DMS53 (cell line): ENCODE measurements at regions not wholly inside any gene's neighbourhood (a gene's known extent, or its start where the extent isn't known, plus 50 kb on each side); places are given as distances from the start of the nearest gene placed in this dataset.
A peak's percentile ranks its signal among the peaks of the same experiment; 100 is the strongest.

Experiments
- DNase-seq: peaks from one replicate; lab custom pipeline; 2025; lab: John Stamatoyannopoulos, UW

DNA sequence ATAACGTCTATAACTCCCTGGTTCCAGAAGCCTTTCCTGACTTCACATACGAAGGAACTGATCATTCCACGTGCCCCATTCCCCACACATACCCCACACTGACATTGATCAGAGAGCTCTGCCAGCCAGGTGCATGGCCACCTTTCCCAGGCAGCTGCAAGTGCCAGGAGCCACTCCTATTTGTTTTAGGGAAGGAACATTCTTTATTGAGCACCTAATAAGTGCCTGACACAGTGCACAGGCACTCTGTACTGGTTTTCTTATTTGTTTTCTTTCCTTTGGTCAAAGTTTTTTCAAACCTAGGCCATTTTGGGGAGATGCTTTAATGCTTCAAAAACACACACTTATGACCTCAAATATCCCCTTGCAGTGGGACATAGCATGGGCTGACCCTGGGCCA is 50.0 kb downstream of the PITPNM2 start:
- DNase-seq: no peak

DNA sequence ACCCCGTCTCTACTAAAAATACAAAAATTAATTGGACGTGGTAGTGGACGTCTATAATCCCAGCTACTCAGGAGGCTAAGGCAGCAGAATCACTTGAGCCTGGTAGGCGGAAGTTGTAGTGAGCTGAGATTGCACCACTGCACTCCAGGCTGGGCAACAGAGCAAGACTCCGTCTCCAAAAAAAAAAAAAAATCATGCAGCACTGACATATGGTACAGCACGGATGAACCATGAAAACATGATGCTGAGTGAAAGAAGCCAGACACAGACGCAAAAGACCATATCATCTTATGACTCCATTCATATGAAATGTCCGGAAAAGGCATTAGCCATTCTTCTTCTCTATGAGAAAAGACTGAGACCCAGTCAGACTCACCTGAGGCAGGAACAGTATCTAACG is 50.4 kb downstream of the PITPNM2 start:
- DNase-seq: no peak

DNA sequence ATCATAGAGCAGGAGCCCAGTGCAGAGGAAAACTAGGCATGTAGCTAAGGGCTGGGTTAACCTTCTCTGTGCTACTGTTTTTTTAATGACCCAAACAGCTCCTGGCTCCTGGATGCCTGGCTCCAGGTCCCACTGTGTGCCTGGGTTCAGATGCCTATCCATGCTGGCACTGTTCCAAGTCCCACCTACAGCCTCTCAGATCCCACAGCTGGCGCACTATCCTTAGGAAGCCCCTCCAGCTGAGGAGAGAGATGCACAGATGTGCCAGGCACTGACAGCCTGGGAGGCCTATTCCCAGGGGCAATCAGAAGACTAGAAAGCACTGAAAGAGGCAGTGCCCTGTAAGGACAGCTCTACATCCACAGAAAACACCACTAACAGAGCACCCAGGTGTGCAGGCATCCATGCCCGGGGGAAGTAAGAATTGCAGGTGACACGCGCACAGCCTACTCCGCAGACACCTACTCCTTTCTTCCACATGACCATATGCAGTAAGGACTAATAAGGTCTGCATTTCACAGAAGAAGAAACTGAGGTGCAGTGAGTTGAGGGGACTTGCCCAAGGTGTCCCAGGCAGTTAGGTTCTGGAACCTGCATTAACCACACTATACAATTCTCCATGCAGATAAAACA is 51.2 kb downstream of the PITPNM2 start:
- DNase-seq: no peak

DNA sequence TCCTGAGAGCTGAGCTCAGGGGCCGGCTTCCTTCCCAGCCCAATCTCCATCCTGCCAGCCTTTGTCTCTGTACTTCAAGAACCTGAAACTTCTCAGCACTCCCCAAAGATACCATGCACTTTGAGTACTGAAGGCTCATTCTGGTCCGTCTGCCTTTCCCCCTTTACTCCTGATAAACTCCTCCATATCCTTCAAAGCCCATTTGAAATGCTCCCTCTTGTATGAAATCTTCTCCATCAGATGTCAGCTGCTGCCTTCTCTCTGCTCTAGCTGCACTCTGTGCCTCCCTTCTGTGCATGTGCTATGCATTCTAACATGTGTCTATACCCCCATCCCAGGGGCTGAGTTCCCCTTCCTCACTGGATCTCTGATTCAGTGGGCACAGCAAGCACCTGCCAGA is 52.1 kb downstream of the PITPNM2 start:
- DNase-seq: no peak

DNA sequence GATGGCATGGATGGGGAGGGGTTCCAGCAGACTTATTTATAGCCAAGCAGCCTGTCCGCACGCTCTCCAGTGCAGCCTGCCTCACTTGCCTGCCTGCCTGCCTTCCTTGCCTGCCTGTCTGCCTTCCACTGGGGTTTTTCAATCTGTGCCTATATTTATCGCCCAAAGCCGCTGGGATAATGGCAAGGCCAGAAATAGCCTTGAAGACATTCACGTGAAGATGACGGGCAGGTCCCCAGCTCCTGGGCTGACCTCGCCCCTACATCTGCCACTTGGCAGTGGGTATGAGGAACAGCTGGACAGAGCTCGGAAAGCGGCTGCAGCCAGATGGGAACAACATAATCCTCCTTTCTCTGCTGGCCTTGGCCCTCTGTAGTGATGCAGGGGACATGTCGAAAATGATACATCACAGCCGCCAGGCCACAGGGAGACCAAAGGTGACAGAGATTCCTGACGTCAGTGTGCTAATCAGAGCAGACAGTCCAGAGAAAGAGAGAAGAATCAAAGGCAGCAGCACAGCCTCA is 53.3 kb downstream of the PITPNM2 start:
- DNase-seq: no peak

DNA sequence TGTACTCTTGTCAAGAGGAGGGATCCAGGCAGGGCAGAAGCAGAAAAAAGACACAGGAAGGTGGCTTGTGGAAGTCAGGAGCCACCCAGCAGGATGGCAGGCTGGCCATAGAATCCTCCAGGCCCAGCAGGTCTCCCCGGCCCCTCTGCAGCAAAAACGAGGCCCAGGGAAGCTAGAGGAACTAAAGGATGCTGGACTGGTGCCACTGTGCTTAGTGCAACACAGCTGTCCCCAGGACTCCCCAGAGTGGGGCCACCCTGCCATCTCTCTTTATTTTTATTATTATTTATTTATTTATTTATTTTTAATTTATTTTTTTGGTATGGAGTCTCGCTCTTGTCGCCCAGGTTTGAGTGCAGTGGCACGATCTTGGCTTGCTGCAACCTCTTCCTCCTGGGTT is 54.1 kb downstream of the PITPNM2 start:
- no peak for DNase-seq

DNA sequence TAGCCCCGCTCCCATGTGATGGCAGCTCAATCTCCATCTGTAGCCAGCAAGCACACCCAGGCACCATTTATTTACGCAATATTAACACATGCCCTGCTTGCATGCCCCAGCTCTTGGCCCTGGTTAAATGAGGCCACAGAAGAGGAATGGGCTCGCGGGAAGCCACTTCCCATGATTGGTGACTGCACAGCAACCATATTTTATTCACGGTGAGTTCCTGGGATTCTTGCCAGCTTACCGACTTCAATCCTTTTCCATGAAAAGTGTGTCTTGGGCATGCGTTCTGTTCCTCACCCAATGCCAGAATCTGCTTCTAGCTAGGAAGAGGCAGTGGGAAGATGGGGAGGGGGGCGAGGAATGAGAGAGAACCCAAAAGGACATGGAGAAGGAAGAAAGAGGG is 54.7 kb downstream of the PITPNM2 start:
- no peak for DNase-seq

DNA sequence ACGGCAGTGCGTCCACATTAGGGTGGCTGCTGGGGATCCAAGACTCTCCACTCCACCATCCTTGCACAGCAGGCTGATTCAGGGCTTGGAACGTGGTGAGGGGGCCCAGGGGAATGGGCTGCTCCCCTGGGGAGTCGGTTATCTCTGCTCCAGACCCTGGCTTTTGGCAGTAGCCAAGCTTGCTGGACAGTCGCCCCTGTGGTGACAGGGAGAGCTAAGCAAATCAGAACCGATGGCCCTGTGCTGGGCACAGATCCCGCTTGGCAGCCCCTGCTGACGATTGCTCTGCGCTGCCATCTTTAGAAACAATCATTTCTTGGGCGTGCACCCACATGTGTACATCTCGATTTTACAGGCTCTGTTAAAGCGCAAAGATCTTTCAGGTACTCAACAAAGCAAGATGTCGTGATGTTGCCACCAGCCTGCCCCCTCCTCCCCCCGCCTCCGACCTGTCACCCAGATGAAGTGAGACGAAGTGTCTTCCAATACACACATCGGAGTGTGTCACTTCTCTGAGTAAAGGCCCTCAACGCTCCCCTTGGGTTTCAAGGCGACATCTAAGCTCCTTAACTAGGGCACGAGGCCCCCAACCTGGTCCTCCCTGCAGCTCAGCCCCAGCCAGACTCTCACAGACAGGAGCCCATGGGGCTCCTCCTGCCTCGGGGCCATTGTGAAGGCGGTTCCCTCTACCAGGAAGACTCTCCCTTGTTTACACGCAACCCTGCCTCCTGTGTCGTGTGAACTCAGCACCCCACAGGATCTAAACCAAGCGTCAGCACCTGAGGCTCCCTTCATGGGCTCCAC is 55.6 kb downstream of the PITPNM2 start:
- no peak for DNase-seq

DNA sequence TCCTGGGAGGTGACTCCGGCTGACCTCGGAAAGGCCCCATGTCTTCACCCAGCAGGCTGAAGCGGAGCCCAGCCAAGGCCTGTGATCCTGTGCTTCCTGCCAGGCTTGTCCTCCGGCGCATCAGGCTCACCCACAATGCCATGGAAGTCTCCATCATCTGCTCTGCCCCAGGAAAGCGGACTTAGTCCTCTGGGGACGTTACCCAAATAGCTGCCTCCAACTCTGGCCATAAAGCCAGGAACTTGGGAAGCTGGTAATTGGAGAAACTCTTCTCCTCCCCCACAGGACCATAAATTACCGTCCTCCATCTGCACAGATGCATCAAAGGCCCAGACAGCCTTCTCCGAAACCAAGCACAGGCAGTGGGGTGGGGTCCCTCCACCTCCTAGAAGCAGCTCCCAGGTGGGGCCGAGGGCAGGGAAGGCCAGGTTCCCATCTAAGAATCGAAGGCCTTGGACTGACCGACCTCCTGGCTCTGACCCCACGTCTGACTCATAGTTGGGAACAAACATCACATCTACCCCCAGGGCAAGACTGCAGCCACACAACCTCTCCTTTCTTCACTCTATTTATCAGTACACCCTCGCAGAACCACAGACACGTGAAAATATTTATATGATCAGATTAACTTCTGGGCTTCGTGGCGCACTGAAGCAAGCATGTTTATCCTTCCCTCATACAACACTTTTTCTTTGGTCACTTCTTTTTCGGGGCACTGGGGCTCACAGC is 56.4 kb downstream of the PITPNM2 start:
- DNase-seq: peak; percentile 49

DNA sequence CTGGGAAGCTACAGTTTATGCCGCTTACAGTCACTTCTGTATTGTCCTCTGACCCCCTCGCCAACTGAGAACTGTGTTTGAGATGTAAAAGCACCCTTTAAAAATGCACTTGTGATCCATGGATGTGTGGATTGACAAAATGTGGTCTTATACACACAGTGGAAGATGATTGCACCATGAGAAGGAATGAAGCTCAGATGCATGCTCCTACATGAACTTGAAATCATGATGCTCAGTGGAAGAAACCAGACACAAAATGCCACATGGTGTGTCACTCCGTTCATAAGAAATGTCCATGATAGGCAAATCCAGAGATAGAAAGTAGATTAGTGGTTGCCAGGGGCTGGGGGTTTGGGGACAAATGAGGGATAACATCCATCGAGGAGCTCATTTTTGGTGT is 58.0 kb downstream of the PITPNM2 start:
- DNase-seq: no peak

DNA sequence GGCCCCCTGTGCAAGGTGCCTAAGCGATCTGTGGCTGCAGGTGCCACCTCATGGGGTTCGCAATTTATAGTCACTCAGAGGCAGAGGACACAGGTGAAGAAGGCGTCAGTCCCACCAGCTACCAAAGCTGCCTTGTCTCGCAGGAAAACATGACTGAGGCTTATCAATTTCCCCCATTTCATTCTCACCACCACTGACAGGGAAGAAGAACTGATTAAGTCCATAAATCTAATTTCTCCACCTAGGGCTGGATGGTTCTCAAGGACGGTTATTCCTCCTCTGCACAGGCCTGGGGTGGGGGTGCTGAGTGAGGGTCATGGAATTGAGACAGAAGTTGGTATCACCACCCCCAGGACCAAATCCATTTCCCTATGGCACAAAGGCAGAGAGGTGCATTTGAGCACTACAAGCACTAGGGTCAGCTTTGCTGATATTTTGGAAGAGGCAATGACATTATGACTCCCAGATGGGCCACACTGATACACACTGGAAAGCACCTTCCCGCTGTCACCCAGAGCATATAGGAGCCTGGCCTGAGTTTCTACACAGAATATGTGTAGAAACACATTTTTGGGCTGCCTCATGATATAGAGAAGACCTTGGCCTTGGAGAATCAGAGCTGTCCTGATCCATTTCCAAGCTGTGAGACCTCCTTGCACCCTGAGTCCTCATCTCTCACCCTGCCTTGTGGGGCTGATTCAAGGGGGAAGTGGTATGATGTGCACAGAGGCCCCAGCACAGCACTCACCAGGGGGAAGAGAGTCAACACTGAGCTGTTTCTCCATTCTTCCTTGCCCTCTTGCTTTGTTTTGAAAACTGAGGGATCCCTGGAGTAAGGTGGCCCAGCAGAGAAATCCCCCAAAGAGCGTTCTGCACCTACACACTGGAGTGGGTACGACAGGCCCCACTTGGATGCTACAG is 59.4 kb downstream of the PITPNM2 start:
- DNase-seq: no peak

DNA sequence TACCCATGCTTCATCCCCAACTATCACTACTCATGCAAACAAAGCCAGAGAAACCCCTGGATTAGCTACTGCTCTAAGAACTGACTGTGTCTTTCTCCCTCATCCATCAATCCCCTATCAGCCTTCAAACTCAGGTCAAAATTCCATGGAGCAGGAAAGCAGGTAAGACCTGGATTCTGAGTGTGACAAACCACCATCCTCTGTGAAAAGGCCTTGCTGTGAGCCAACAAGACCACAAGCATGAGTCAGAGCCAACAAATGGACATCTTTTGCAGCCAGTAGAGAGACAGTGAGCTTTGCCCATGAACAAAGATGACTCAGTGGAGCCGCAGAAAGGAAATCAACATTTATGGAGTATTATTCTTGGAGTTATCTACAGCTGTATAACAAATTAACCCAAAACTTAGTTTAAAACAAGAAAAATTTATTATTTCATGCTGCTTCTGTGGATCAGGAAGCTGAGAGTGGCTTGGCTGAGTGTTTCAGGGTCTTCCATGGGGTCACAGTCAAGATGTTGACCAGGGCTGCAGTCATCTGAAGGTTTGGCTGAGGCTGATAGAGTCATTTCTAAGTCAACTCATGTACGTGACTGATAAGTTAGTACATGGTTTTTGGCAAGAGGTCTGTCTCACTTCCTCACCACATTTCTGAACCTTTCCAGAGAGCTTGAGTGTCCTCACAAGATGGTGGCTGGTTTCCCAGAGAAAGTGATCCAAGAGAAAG is 61.1 kb downstream of the PITPNM2 start:
- DNase-seq: peak; percentile 58

DNA sequence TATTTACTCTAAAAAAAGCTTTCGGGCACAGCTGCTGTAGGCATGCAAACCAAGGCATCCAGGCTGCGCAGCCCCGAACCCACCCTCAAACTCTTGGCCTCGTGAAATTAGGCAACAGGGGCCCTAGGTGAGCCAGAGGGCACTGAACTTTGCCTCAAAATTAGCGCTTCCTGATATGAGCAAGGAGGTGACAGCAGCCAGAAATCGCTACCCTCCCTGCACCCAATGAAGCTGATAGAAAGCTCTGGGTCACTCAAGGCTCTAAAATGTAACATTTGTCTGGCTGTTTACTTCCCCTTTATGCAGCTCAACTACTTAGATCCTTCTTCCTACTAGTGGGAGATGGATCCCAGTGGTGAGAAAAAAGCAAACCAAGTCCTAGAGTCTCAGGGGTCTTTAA is 61.8 kb downstream of the PITPNM2 start:
- no peak for DNase-seq

DNA sequence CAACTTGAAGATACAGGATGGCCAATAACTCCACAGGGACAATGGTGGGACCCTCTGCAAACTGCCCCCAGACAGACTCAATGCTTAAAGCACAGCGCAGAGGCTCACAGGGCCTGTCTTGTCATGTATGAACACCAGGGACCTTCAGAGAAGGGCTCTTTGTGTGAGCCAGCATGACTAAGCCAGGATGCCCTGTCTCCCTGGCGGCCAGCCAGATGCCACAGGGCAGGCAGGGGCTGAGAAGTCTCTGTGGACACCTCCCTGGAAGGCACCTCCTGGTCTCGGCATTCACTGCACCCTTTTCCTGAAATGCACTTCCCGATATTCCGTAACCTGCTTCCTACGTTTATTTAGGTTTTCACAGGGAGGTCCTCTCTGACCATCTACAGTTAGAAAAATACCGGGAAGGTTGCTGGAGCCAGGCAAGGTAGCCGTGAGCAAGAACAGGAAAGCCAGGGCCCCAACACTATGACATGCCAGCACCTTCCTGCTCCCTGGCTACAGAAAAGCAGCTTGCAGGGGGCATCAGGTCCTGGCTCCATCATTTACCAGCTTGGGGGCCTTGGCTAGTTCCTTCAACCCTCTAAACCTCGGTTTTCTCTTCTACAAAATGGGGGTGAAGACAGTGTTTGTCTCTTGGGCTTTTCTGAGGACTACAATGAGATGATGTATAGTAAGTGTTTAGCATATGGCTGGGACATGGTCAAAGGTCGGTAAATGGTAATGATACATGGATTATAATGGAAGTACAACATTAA is 65.0 kb downstream of the PITPNM2 start:
- peak; percentile 92 for DNase-seq

DNA sequence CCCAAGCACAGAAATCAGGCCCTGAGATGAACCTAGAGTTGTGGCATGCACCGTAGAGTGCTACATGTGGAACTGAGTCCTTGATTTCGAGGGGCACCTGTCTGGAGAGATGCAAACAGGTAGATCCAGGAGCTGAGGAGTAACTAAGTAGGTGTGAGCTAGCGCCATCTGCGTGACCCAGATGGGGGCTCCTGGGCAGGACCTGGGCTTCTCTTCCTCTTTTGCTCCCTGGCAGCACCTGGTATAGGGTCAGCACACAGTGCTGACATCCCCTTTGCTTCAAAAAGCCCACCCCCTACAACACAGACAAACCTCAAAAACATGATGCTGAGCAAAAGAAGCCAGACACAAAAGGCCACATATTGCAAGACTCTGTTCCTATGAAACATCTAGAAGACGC is 65.8 kb downstream of the PITPNM2 start:
- no peak for DNase-seq

DNA sequence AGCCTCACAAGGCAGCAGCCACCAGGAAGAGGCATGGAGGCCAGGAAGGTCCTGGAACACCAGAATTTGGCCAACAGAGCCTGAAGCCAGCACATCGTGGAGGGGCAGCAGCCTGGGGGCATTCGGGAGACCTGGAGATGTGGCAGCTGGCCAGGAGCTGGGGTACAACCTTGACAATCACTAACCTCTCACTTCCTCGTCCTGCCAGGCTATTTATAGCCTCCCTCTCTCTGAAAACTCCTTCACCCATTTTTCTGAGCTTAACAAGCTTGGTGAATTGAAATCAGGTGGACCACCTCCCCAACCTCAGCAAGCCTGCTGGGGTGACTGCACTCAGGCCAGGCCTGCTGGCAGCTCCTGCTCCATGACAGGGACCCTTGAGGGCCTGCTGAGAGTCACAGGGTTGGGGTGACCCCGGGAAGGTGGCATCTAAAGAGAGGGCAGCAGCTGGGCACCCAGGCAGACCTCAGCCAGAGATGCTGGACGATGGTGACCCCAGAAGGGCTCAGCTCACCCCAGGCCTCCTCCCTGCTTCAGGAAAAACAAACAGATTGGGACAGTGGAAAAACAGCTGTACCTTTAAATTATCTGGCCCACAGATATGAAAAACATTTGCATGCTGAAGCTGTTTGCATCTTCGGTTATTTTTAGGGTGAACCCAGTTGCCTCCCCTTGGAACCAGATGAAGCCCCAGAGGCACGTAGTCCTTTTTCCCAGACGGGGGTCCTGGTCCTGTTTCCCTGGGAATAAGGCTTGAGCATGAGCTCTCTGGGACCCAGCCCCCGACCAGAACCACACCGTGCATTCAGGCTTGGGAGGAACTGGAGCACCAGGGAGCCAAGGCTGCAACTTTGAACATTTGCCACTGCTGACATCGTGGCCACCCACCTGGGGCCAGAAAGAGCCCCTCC is 67.0 kb downstream of the PITPNM2 start:
- no peak for DNase-seq

DNA sequence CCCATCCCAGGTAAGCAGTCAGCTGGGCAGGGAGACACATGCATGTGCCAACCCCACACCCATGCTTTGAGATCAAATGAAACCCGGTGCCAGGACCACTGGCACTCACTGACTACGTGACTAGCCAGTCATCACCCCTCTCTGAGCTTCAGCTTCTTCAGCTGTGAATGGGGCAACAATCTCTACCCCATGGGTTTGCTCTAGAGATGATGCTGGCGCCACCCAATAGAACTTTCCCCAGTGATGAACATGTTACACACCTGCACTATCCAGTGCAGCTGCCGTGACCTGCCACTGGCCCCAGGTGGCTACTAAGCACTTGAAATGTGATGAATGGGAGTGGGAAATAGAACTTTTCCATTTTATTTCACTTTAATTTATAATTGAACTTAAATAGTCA is 70.3 kb downstream of the PITPNM2 start:
- DNase-seq: no peak

DNA sequence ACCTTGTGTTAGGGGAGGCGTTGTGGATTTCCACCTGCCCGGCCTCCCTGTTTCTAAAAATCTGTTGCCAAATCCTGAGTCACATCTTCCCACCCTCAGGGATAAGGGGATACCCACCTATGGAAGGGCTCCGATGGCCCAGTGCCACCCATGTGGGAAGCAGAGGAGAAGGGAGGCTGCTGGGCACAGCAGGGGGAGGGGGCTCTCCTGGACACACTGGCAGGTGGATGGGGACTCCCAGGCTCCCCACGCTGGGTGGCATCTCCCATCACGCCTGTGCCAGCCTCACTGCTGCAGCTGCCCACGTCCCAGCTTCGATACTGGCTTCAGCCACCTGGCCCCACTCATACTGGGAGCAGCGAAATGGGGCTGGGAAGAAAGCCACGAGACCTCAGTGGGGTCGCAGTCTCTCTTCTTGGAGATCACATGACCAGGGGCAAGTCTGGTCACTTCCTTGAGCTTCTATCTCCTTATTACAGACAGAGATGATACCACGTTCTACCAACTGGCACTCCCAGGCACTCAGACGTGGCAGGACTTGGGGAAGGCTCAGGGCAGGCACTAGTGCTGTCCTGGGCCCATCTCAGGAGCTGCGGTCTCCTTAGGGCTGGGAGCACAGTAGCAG is 72.2 kb downstream of the PITPNM2 start:
- DNase-seq: no peak

DNA sequence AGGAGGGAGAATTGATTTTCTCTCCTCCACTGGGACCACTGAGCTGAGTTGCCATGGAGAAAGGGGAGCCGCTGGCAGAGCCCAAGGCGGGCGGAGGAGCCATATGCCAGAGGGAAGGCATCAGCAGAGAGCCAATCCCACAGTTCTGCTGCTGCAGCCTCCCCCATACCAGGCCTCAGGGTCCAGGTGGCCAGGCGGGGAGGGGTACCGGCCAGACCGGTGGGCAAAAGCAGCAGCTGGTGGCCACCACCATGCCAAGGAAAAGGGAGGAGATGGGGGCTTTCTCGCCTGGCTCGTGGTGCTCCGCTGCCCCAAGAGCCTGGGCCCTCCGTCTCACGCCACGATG is 72.8 kb downstream of the PITPNM2 start:
- DNase-seq: no peak
